ENCODE measurements at regions not wholly inside any gene's neighbourhood (a gene's known extent, or its start where the extent isn't known, plus 50 kb on each side); places are given as distances from the start of the nearest gene placed in this dataset.

DNA sequence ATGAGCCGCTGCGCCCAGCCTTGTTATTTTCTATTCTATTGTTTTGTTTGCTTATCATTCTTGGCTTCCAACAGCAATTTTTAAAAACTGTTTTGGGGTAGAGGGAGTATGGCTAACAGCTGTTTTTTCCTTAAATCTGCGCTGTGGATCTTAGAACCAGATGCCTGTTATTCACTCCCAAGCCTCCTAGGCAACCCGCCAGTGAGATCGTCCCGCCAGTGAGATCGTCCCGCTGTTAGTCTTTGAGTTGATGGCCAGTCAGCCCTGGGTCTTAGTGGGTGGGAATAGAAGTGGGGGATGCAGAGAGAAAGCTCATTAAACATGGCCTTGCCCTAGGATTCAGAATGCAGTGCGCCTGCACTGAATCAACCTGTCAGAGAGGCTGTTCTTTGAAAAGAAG, 67.3 kb upstream of the BICD1 start:
- TF ChIP-seq, protein P1, sequence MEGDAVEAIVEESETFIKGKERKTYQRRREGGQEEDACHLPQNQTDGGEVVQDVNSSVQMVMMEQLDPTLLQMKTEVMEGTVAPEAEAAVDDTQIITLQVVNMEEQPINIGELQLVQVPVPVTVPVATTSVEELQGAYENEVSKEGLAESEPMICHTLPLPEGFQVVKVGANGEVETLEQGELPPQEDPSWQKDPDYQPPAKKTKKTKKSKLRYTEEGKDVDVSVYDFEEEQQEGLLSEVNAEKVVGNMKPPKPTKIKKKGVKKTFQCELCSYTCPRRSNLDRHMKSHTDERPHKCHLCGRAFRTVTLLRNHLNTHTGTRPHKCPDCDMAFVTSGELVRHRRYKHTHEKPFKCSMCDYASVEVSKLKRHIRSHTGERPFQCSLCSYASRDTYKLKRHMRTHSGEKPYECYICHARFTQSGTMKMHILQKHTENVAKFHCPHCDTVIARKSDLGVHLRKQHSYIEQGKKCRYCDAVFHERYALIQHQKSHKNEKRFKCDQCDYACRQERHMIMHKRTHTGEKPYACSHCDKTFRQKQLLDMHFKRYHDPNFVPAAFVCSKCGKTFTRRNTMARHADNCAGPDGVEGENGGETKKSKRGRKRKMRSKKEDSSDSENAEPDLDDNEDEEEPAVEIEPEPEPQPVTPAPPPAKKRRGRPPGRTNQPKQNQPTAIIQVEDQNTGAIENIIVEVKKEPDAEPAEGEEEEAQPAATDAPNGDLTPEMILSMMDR (IDR thresholded peaks at IDR 0.05) = no peak
- no peaks in the 10 kb centered on the region for H3K4me1 ChIP-seq
- no peak overlapping the region for H3K4me3 ChIP-seq
- H3K36me3 ChIP-seq = no peaks in the 10 kb centered on the region
- H3K27ac ChIP-seq = no peak overlapping the region
- DNase-seq (ENCODE audit: low spot score in 2 of 2) = no peak
- intact Hi-C loops (cut with DNase I) = no loop called here
- peaks cover 13 to 14% of the 10 kb centered on the region in 2 donors for H3K9me3 ChIP-seq
- H3K27me3 ChIP-seq = no peaks in the 10 kb centered on the region

DNA sequence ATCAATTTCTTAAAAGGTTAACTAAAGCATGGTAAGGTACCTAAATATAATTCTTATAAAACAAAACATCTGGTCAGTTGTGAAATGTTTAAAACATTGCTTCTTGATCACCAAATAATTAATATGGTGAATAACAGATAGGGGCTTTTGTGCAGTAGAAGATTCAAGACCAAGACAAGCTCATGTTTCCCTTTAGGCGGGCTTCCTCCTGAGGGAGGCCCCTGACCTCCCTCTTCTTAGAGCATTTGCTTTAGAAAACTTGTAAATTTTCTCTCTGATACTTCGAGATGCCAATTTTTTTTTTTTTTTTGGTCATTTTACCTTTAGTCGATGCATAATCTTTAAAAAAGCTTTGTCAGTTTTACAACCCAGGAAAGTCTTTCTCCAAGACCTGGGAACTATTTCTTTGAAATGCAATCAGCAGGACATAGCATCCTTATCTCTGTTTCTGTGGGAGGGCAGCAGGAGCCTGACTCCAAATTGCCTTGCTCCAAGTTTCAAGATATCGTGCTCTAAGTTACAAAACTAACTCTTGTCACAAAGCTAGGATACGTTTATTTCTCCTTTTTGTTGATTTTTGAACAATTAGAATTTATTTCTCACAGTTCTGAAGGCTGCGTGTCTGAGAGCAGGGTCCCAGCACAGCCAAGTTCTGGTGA, 66.6 kb upstream of the BICD1 start:
- Histone ChIP-seq H3K4me3 (no peak overlapping the region), H3K27ac (no peak overlapping the region), H3K4me1 (no peaks in the 10 kb centered on the region), H3K9me3 (peaks cover 15 to 17% of the 10 kb centered on the region in 2 donors), H3K27me3 (no peaks in the 10 kb centered on the region), H3K36me3 (no peaks in the 10 kb centered on the region)
- no peak for DNase-seq (ENCODE audit: low spot score in 2 of 2)
- intact Hi-C loops (cut with DNase I) = no loop called here
- TF ChIP-seq, protein P1 (IDR thresholded peaks at IDR 0.05) = no peak

DNA sequence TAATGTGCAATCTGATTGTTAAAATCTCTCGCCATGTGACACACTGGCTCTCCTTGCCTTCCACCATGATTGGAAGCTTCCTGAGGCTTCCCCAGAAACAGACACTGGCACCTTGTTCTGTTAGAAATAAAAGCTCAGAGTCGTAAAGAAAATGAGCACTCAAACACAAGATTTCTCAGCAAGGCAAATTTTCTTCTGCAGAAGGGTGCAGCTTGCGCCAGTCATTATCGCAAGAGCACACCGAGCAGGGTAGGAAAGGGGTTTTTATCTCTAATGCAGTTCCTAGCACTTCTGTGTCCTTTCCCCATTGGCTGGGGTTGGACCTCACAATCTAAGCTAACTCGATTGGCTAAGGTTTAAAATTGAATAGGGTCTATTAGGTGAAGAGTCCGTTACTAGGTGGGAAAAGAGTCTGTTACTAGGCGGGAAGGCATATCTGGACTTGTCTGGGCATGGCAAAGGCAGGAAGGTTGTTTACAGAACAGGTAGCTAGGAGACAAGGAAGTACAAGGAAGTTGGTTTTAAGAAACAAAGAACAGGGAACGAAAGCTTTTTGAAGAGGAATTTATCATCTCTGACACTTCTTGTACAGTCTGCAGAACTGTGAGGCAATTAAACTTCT, 62.6 kb upstream of the BICD1 start:
- no peaks in the 10 kb centered on the region for H3K27me3 ChIP-seq
- H3K27ac ChIP-seq = no peak overlapping the region
- H3K4me1 ChIP-seq = no peaks in the 10 kb centered on the region
- intact Hi-C loops (cut with DNase I) = no loop called here
- no peaks in the 10 kb centered on the region for H3K36me3 ChIP-seq
- DNase-seq (ENCODE audit: low spot score in 2 of 2) = no peak
- TF ChIP-seq, protein P1 (IDR thresholded peaks at IDR 0.05) = no peak
- no peak overlapping the region for H3K4me3 ChIP-seq
- H3K9me3 ChIP-seq = peaks cover 15 to 17% of the 10 kb centered on the region in 2 donors

DNA sequence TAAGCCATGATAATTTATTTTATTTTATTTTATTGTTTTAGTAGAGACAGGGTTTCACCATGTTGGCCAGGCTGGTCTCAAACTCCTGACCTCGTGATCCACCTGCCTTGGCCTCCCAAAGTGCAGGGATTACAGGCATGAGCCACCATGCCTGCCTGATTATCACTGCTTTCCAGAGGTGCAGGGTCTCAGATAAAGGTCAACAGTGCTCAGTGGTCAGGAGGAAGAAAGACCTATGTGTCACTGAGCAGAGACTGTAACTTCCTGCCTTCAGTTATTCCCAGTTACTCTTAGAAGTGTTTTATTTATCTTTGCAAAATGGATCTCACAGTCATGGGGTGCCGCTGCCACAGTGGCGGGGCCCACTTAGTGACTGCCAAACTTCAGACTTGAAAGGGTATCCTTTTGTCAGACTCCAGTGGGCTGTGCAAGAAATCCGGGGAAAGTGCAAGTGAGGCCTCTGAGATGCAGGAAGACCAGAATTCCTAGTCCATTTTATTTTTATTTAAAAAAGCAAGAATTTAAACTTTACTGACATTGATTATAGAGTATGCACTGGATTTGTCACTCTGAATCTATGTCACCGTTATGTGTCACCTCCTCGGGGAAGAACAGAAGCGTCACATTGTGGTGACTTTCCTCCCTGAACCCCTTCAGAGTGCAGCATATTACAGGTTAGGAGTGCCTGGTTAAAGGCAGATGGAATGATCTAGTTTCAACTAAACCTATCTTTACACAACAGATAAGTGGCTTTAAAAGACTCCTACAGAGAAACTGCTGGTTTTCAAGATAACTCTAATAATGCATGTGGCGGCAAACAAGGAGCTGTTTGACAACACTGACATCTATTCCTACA, 59.1 kb upstream of the BICD1 start:
- Histone ChIP-seq H3K4me3 (no peak overlapping the region), H3K27me3 (no peaks in the 10 kb centered on the region), H3K9me3 (peaks cover 15 to 17% of the 10 kb centered on the region in 2 donors), H3K27ac (no peak overlapping the region), H3K36me3 (no peaks in the 10 kb centered on the region), H3K4me1 (no peaks in the 10 kb centered on the region)
- TF ChIP-seq, protein P1 (IDR thresholded peaks at IDR 0.05) = no peak
- no peak for DNase-seq (ENCODE audit: low spot score in 2 of 2)
- intact Hi-C loops (cut with DNase I) = no loop called here

DNA sequence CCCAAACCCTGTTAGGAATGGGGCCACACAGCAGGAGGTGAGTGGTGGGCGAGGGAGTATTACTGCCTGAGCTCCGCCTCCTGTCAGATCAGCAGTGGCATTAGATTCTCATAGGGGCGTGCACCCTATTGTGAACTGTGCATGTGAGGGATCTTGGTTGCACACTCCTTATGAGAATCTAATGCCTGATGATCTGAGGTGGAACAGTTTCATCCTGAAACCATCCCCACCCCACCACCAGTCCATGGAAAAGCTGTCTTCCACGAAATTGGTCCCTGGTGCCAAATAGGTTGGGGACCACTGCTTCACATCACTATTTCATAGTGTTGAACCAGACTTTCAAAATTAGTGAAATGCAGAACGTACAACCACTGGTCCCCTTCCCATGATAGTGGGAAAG, 57.9 kb upstream of the BICD1 start:
- H3K9me3 ChIP-seq = peaks cover 6 to 9% of the 10 kb centered on the region in 2 donors
- H3K27ac ChIP-seq = no peak overlapping the region
- H3K27me3 ChIP-seq = no peaks in the 10 kb centered on the region
- intact Hi-C loops (cut with DNase I) = no loop called here
- H3K4me3 ChIP-seq = no peak overlapping the region
- TF ChIP-seq, protein P1 (IDR thresholded peaks at IDR 0.05) = no peak
- H3K36me3 ChIP-seq = no peaks in the 10 kb centered on the region
- DNase-seq (ENCODE audit: low spot score in 2 of 2) = no peak
- H3K4me1 ChIP-seq = no peaks in the 10 kb centered on the region
